ENCODE measurements at regions not wholly inside any gene's neighbourhood (a gene's known extent, or its start where the extent isn't known, plus 50 kb on each side); places are given as distances from the start of the nearest gene placed in this dataset.

DNA sequence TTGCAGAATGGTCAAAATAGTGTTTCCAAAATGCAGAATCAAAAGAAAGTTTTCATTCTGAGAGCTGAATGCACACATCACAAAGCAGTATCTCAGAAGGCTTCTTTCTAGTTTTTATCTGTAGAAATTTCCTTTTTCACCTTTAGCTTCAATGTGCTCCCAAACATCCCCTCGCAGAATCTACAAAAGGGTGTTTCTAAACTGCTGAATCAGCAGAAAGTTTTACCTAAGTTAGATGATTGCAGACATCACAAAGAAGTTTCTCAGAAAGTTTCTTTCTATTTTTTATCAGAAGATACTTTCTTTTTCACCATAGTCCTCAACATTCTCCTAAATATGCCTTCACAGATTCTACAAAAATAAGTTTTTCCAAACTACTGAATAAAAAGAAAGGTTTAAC lies 239.8 kb downstream of the OR4A5 start:
- TF ChIP-seq, protein P1, sequence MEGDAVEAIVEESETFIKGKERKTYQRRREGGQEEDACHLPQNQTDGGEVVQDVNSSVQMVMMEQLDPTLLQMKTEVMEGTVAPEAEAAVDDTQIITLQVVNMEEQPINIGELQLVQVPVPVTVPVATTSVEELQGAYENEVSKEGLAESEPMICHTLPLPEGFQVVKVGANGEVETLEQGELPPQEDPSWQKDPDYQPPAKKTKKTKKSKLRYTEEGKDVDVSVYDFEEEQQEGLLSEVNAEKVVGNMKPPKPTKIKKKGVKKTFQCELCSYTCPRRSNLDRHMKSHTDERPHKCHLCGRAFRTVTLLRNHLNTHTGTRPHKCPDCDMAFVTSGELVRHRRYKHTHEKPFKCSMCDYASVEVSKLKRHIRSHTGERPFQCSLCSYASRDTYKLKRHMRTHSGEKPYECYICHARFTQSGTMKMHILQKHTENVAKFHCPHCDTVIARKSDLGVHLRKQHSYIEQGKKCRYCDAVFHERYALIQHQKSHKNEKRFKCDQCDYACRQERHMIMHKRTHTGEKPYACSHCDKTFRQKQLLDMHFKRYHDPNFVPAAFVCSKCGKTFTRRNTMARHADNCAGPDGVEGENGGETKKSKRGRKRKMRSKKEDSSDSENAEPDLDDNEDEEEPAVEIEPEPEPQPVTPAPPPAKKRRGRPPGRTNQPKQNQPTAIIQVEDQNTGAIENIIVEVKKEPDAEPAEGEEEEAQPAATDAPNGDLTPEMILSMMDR (IDR thresholded peaks at IDR 0.05) = no peak
- TF ChIP-seq POLR2AphosphoS5 (IDR thresholded peaks at IDR 0.05) (no peak), EP300 (IDR thresholded peaks at IDR 0.05) (no peak), POLR2A (IDR thresholded peaks at IDR 0.05) (no peak)
